ENCODE measurements at regions not wholly inside any gene's neighbourhood (a gene's known extent, or its start where the extent isn't known, plus 50 kb on each side); places are given as distances from the start of the nearest gene placed in this dataset.

DNA sequence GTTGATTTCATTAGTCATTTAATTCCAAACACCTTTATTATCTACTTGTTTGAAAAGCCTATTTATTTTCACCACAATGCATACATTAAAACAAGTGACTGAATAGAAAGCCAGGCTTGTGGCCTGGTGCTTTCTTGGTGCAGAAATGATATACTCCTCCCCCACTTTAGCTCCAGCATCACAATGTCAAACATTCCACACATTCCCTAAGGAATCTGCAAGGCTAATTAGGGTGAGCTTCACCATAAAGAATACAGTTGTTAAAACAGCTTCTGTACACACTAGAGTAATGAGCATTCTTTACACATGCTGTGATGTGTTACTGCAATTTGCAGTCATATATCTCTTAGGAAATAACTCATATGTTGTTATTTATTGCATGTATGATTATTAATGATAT lies 705.7 kb downstream of the CETN3 start:
- no peak overlapping the region for H3K27ac ChIP-seq
- no peaks in the 10 kb centered on the region for H3K36me3 ChIP-seq
- no peaks in the 10 kb centered on the region for H3K9me3 ChIP-seq
- DNase-seq: no peak
- intact Hi-C loops (cut with DNase I): no loop called here
- no peak overlapping the region for H3K4me3 ChIP-seq
- H3K27me3 ChIP-seq: no peaks in the 10 kb centered on the region
- TF ChIP-seq POLR2A (IDR thresholded peaks at IDR 0.05): no peak
- no peak for TF ChIP-seq EP300 (IDR thresholded peaks at IDR 0.05)
- TF ChIP-seq, protein P1, sequence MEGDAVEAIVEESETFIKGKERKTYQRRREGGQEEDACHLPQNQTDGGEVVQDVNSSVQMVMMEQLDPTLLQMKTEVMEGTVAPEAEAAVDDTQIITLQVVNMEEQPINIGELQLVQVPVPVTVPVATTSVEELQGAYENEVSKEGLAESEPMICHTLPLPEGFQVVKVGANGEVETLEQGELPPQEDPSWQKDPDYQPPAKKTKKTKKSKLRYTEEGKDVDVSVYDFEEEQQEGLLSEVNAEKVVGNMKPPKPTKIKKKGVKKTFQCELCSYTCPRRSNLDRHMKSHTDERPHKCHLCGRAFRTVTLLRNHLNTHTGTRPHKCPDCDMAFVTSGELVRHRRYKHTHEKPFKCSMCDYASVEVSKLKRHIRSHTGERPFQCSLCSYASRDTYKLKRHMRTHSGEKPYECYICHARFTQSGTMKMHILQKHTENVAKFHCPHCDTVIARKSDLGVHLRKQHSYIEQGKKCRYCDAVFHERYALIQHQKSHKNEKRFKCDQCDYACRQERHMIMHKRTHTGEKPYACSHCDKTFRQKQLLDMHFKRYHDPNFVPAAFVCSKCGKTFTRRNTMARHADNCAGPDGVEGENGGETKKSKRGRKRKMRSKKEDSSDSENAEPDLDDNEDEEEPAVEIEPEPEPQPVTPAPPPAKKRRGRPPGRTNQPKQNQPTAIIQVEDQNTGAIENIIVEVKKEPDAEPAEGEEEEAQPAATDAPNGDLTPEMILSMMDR (IDR thresholded peaks at IDR 0.05): no peak
- no peak for TF ChIP-seq POLR2AphosphoS5 (IDR thresholded peaks at IDR 0.05)
- H3K4me1 ChIP-seq: peaks cover 0 to 11% (median 0%) of the 10 kb centered on the region in 4 donors

DNA sequence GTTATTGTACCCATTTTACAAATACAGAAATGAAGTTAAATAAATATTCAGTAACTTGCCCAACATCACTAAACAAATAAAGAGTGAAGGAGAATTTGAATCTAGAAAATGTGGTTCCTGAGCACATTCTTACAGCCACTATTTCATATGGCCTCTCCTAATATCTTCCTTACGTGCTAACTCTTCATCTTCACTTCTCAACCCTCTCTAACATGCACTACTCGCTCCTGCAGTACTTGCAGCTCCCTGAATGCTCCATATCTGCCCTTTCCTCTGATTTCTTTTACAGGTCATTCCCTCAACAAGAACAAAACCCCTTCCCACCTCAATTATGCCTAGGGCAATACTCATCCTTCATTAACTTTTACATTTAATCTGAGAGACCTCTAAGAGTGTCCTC lies 711.5 kb downstream of the CETN3 start:
- intact Hi-C loops (cut with DNase I): no loop called here
- no peaks in the 10 kb centered on the region for H3K4me1 ChIP-seq
- H3K27me3 ChIP-seq: no peaks in the 10 kb centered on the region
- H3K27ac ChIP-seq: no peak overlapping the region
- H3K4me3 ChIP-seq: no peak overlapping the region
- no peak for DNase-seq
- TF ChIP-seq, protein P1 (IDR thresholded peaks at IDR 0.05): no peak
- TF ChIP-seq POLR2AphosphoS5 (IDR thresholded peaks at IDR 0.05) (no peak), EP300 (IDR thresholded peaks at IDR 0.05) (no peak), POLR2A (IDR thresholded peaks at IDR 0.05) (no peak)
- 86 to 93% methylated on average over 2 of the region's 2 CpGs for WGBS, 2 donors
- H3K36me3 ChIP-seq: no peaks in the 10 kb centered on the region
- H3K9me3 ChIP-seq: no peaks in the 10 kb centered on the region

DNA sequence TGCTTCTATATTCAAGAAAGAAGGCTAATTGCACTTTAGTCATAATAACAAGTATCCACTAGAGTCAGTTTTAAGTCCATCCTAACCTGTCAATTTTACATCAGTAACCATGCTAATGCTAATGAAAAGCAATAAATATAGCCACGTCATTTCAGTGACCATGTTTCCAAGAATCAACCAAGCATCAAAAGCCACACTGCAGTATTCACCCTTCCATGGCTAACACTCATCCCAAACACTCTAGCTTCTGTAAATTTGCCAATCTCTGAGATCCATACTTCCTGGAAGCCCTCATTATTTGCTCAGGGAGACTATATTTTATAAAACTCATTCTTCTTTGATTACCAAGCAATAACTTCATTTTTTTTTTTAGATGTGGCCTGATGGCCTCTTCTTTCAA lies 712.0 kb downstream of the CETN3 start:
- TF ChIP-seq POLR2A (IDR thresholded peaks at IDR 0.05) (no peak), POLR2AphosphoS5 (IDR thresholded peaks at IDR 0.05) (no peak), EP300 (IDR thresholded peaks at IDR 0.05) (no peak)
- TF ChIP-seq, protein P1 (IDR thresholded peaks at IDR 0.05): no peak
- no peak overlapping the region for H3K4me3 ChIP-seq
- intact Hi-C loops (cut with DNase I): no loop called here

DNA sequence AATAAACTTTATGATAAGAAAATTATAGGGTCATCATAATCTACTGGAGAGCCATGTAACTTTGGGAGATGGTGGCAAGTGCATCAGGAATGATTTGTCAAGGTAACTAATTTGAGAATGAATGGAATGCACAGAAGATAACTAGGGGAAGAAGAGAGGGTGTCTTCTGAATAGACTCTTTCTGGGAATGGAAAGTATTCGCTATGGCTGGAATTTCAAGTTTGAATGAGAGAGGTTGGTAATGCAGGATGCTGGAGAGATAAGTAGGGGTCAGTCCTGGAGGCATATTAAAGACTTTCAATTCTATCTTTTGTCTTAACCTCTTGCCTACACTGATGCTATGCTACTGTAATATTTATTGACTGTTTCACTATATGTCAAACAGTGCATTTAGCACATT lies 714.2 kb downstream of the CETN3 start:
- intact Hi-C loops (cut with DNase I): no loop called here
- 91 to 94% methylated on average over 1 of the region's 1 CpG for whole genome bisulfite sequencing, 2 donors
- DNase-seq: no peak
- Histone ChIP-seq H3K4me3 (no peak overlapping the region), H3K9me3 (no peaks in the 10 kb centered on the region), H3K4me1 (no peaks in the 10 kb centered on the region), H3K27ac (no peak overlapping the region), H3K27me3 (no peaks in the 10 kb centered on the region), H3K36me3 (no peaks in the 10 kb centered on the region)
- TF ChIP-seq EP300 (IDR thresholded peaks at IDR 0.05) (no peak), POLR2A (IDR thresholded peaks at IDR 0.05) (no peak)

More for the DNA sequence above, 712.0 kb downstream of the CETN3 start:
- Histone ChIP-seq H3K4me1 (no peaks in the 10 kb centered on the region), H3K36me3 (no peaks in the 10 kb centered on the region), H3K9me3 (no peaks in the 10 kb centered on the region), H3K27ac (no peak overlapping the region), H3K27me3 (no peaks in the 10 kb centered on the region)
- WGBS, 2 donors: 61 to 71% methylated on average over 1 of the region's 1 CpG
- DNase-seq: no peak

DNA sequence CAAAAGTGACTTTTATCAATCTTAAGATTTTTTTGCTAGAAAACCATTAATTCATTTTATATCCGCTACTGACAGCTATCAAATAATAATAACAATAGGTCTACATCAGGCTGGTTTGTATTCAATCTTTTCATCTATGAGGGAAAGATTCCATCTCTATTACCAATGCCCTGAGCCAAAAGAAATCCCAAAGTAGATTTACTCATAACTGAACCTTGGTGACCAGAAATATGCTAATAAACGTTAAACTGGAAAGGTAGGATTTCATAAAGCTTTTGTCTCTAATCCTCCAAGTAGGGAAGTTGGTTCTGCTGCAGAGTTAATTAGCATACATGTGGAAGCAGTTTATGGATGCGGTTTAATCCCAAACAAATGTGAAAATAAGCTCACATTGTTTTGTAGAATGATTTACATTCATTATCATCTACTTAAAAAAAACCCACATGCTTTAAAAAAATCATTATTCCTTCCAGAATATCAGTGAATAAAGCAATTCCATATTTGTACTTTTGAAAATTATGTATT lies 715.5 kb downstream of the CETN3 start:
- TF ChIP-seq POLR2AphosphoS5 (IDR thresholded peaks at IDR 0.05) (no peak), EP300 (IDR thresholded peaks at IDR 0.05) (no peak), POLR2A (IDR thresholded peaks at IDR 0.05) (no peak)
- TF ChIP-seq, protein P1 (IDR thresholded peaks at IDR 0.05): no peak
- WGBS, 2 donors: 81 to 86% methylated on average over 3 of the region's 3 CpGs
- no peak for DNase-seq
- intact Hi-C loops (cut with DNase I): no loop called here
- Histone ChIP-seq H3K9me3 (no peaks in the 10 kb centered on the region), H3K27me3 (no peaks in the 10 kb centered on the region), H3K4me1 (no peaks in the 10 kb centered on the region), H3K27ac (no peak overlapping the region), H3K4me3 (no peak overlapping the region), H3K36me3 (no peaks in the 10 kb centered on the region)
